AG10803 (cell line): ENCODE measurements at regions not wholly inside any gene's neighbourhood (a gene's known extent, or its start where the extent isn't known, plus 50 kb on each side); places are given as distances from the start of the nearest gene placed in this dataset.

Source experiments
- DNase-seq: peaks from one replicate; pipeline ENCODE4 v3.0.0; 2010; ENCODE audit warnings: low read depth
- H3K4me3 ChIP-seq: 2 replicates; pipeline ENCODE4 v1.5.1; 2011; ENCODE audit warnings: mild to moderate bottlenecking, low read length, control low read depth
- CTCF ChIP-seq: conservative IDR thresholded peaks from 2 replicates; pipeline ENCODE4 v1.5.1; 2011; ENCODE audit warnings: mild to moderate bottlenecking, low read length, control low read depth, inconsistent platforms

DNA sequence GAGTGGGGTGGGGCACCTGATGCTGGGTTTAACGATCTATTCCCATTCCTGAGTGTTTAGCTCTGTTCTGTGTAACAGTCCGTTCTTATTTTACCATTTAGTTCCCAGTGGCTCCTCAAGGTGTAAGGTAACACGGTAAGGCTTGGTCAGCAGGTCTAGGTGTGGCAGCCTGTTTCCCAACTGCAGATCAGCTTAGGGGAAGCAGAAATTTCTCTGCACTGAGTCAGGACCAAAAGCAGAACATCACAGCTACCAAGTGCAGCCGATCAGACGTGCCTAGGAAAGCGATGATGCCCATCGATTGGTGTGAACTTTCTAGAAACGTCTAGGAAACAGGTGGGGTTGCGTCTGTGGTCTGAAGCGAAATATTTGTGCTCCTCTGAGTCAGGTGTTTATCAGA is 240.1 kb downstream of the STIM2 start:
- no peak for TF ChIP-seq CTCF
- no peak for DNase-seq
- H3K4me3 ChIP-seq = no peak overlapping the region

- no peak for DNase-seq
- TF ChIP-seq CTCF = no peak
- H3K4me3 ChIP-seq = no peak overlapping the region
Observed at GRCh38 chr4:27101126-27101525, 240.5 kb downstream of the STIM2 start.

DNA sequence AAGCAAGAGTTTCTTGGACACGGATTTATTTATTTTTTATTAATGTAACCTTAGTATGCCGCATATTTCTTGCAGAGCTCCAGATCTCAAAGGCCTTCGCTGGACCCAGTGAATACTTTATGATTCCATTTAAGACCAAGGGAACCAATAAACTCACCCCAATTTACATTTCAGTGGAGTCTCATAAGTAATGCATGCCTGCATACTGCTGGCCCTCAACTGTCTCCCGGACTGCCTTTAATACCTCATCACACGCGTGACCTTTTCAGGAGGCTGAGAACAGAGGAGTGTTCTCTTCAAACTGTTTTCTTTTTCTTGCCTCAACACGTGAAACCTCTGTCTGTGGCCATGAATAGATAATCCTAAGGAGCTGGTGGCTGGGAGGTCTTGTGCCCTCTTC is 240.9 kb downstream of the STIM2 start:
- no peak for DNase-seq
- no peak overlapping the region for H3K4me3 ChIP-seq
- no peak for TF ChIP-seq CTCF

DNA sequence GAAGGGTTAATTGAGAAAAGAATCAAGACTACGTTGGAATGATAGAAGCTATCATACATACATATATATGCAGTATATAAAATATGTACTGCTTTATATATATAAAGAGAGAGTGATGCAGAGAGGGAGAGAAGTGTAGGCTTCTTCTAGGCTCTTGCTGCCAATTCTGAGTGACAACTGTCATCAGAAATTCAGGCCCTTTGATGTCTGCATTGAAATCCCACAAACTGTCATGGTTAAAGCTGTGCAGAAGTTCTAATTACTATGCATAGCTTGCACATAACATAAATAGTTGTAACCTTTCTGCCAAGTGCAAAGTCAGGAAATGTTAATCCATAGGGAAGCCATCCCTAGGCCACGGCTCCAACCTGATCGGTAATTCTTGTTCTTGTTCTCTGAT is 251.0 kb downstream of the STIM2 start:
- H3K4me3 ChIP-seq = no peak overlapping the region
- TF ChIP-seq CTCF = no peak
- no peak for DNase-seq

DNA sequence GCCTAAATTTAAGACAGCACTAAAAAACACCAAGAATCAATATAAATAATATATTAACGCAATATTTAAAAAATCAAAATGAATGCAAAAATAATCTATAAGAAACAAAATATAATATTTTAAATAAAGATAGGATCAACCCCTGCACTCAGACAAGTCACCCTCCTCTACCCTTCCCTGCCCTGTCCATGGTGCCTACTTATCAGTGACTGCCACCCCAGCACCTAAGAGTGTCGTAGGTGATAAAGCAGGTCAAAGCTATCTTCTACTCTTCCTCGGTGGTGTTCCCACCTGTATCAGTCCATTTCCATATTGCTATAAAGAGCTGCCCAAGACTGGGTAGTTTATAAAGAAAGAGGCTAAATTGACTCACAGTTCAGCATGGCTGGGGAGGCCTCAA is 251.9 kb downstream of the STIM2 start:
- no peak for TF ChIP-seq CTCF
- no peak for DNase-seq
- H3K4me3 ChIP-seq = no peak overlapping the region

DNA sequence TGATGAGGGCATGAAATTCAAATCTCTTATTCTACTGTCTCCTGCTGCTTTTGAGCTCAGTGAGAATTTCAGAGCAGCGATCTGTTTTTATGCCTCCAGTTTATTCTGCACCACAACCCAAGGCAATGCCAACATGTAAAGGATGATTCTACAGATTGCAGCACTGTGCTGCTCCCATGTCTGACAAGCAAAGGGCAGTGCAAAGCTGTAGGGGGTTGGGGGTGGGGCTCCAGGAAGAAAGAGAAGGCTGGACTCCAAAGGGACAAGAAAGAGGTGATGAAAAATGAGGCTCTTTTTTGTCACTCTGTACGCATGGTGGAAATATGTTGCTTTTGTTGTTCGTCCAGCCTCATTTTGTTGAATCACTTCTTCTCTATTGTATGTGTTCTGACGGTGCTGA is 254.6 kb downstream of the STIM2 start:
- TF ChIP-seq CTCF = no peak
- H3K4me3 ChIP-seq = no peak overlapping the region

DNA sequence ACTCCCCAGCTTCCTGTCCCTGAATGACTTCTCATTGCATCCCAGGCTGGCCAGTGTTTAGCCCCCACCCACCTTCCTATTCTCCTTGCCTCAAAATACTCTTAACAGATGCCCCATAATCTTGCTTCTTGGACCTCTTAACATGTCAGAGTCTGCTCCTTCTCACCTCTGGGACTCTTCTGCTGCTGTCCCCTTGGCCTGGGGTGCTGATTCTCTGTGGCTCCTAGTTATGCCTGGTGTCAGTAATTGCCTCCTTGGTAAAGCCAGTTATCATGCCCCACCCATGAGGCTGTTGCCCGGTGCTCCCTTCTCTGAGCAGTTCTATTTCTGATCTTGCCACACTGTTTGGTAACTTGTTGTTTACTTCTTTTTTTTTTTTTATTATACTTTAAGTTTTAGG is 256.8 kb downstream of the STIM2 start:
- no peak overlapping the region for H3K4me3 ChIP-seq
- no peak for TF ChIP-seq CTCF

More for the DNA sequence above, 254.6 kb downstream of the STIM2 start:
- DNase-seq = no peak

More for the DNA sequence above, 256.8 kb downstream of the STIM2 start:
- no peak for DNase-seq
